SK-N-SH treated with all-trans-retinoic acid at 6 μM for 48 hours (cell line): ENCODE measurements at regions not wholly inside any gene's neighbourhood (a gene's known extent, or its start where the extent isn't known, plus 50 kb on each side); places are given as distances from the start of the nearest gene placed in this dataset.

ENCODE experiments used
- ARNTL ChIP-seq: fragments of 450-650 bp; formaldehyde crosslinking; IDR thresholded peaks from 2 replicates; pipeline ENCODE4 v1.5.0; 2020; ENCODE audit warnings: low read depth, mild to moderate bottlenecking, moderate library complexity, borderline replicate concordance
- CREB5 ChIP-seq: fragments of 250-450 bp; sonication (Bioruptor Pico); IDR thresholded peaks from 2 replicates; pipeline ENCODE4 v1.5.1; 2020; ENCODE audit warnings: low read depth, mild to moderate bottlenecking, moderate library complexity
- PATZ1 ChIP-seq: fragments of 250-450 bp; sonication (Bioruptor Pico); IDR thresholded peaks from 2 replicates; pipeline ENCODE4 v1.8.0; 2020; ENCODE audit warnings: mild to moderate bottlenecking, moderate library complexity, borderline replicate concordance
- POU6F1 ChIP-seq: fragments of 250-450 bp; sonication (Bioruptor Pico); IDR thresholded peaks from 2 replicates; pipeline ENCODE4 v1.8.0; 2021; ENCODE audit warnings: low read depth, mild to moderate bottlenecking, moderate library complexity, borderline replicate concordance
- SNAI2 ChIP-seq: fragments of 250-450 bp; sonication (Bioruptor Pico); IDR thresholded peaks from 2 replicates; pipeline ENCODE4 v1.5.0; 2020; ENCODE audit warnings: mild to moderate bottlenecking, moderate library complexity
- ZNF70 ChIP-seq: fragments of 450-650 bp; formaldehyde crosslinking; IDR thresholded peaks from 2 replicates; pipeline ENCODE4 v1.5.0; 2020; ENCODE audit warnings: mild to moderate bottlenecking, moderate library complexity

- TF ChIP-seq ZNF70 (no peak), POU6F1 (CRISPR knock-in tag) (no peak), CREB5 (CRISPR knock-in tag) (no peak), ARNTL (CRISPR knock-in tag) (no peak), PATZ1 (CRISPR knock-in tag) (no peak), SNAI2 (CRISPR knock-in tag) (no peak)
Measured at GRCh38 chr3:124621498-124621897, 108.8 kb upstream of the UMPS start.
